ENCODE measurements at regions not wholly inside any gene's neighbourhood (a gene's known extent, or its start where the extent isn't known, plus 50 kb on each side); places are given as distances from the start of the nearest gene placed in this dataset.

DNA sequence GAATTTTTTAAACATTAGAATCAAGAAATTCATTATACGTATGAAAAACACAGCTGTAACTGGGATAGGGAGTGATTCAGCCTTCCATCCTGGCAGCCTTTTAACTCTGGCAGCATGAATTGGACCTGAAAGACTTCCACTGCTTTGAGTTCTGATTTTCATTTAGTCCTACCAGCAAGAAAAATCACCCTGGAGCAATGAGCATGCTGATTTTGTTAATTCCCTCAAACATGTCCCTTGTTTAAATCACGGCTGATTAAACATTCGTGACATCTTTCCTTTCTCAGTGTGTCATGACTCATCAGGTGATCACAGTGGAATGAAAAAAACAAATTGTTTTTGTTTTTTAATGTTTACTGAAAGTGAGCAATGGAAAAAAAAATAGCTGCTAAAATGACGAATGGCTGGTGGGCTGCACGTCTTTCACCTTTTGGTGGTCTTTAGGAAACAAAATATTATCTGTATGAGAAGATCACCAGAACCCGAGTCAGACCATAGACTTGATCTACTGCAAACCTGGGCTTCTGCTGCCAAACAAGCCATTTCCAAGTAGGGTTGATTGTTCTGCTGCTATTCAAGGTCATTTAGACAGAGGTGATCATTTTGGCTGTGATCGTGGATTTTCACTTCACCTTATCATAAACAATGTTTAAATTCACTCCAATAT lies 67.0 kb upstream of the CAND1 start:
- DNase-seq (ENCODE audit: low read depth, low spot score), result no peak
- POLR2A ChIA-PET, result no interaction called here
- BruUV-seq (replicated peaks), result no TSS peak
- Histone ChIP-seq H3K9ac (replicated peaks; ENCODE audit: extremely low read depth, insufficient read depth, low read length) (no peak overlapping the region), H2AFZ (ENCODE audit: low read depth, low read length) (no peak overlapping the region), H3K36me3 (ENCODE audit: control insufficient read depth in 2 of 2, extremely low read depth in 1 of 2, insufficient read depth in 2 of 2, low read length in 2 of 2) (no peaks in the 10 kb centered on the region), H3K4me2 (ENCODE audit: insufficient read depth, low read length) (no peak overlapping the region), H3K27me3 (ENCODE audit: control insufficient read depth in 2 of 2, insufficient read depth in 2 of 2, low read length in 2 of 2) (no peaks in the 10 kb centered on the region), H4K20me1 (replicated peaks; ENCODE audit: control insufficient read depth, extremely low read depth, insufficient read depth, low read length) (no peaks in the 10 kb centered on the region), H3K9me3 (replicated peaks; ENCODE audit: control insufficient read depth, insufficient read depth, low read length) (no peaks in the 10 kb centered on the region), H3K79me2 (ENCODE audit: control insufficient read depth, insufficient read depth, low read length) (no peaks in the 10 kb centered on the region), H3K4me1 (ENCODE audit: control insufficient read depth, extremely low read depth, insufficient read depth, low read length) (no peaks in the 10 kb centered on the region), H3K9me1 (replicated peaks; ENCODE audit: control insufficient read depth, extremely low read depth, insufficient read depth, low read length) (no peaks in the 10 kb centered on the region), H3K27ac (ENCODE audit: insufficient read depth, low read depth, low read length) (no peak overlapping the region), H3K4me3 (replicated peaks in 1 of 3; ENCODE audit: insufficient read depth in 1 of 3, low read depth in 1 of 3, low read length in 3 of 3) (no peak overlapping the region)
- no peak for FAIRE-seq
- no peak for TF ChIP-seq MYC (IDR thresholded peaks at IDR 0.05; ENCODE audit: low read depth, low read length)
- no peak for TF ChIP-seq GATA2 (IDR thresholded peaks at IDR 0.05; ENCODE audit: insufficient read depth, insufficient read length, low read depth, low read length)
- TF ChIP-seq, protein P1, sequence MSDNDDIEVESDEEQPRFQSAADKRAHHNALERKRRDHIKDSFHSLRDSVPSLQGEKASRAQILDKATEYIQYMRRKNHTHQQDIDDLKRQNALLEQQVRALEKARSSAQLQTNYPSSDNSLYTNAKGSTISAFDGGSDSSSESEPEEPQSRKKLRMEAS (IDR thresholded peaks at IDR 0.05; ENCODE audit: insufficient read depth, insufficient read length), result no peak
- no peak for TF ChIP-seq JUN (IDR thresholded peaks at IDR 0.05; ENCODE audit: borderline replicate concordance, insufficient read depth, insufficient read length, low read depth)
- no peak for TF ChIP-seq POLR2A (IDR thresholded peaks at IDR 0.05; ENCODE audit: low read depth, low read length)
- TF ChIP-seq, protein P2, sequence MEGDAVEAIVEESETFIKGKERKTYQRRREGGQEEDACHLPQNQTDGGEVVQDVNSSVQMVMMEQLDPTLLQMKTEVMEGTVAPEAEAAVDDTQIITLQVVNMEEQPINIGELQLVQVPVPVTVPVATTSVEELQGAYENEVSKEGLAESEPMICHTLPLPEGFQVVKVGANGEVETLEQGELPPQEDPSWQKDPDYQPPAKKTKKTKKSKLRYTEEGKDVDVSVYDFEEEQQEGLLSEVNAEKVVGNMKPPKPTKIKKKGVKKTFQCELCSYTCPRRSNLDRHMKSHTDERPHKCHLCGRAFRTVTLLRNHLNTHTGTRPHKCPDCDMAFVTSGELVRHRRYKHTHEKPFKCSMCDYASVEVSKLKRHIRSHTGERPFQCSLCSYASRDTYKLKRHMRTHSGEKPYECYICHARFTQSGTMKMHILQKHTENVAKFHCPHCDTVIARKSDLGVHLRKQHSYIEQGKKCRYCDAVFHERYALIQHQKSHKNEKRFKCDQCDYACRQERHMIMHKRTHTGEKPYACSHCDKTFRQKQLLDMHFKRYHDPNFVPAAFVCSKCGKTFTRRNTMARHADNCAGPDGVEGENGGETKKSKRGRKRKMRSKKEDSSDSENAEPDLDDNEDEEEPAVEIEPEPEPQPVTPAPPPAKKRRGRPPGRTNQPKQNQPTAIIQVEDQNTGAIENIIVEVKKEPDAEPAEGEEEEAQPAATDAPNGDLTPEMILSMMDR (IDR thresholded peaks at IDR 0.05; ENCODE audit: extremely low read depth in 1 of 2, insufficient read depth in 1 of 2, low read depth in 1 of 2, low read length in 2 of 2), result no peak
- TF ChIP-seq EZH2 (IDR thresholded peaks at IDR 0.05; ENCODE audit: borderline replicate concordance, low read depth, low read length, severe bottlenecking), result no peak
- TF ChIP-seq POLR2AphosphoS5 (IDR thresholded peaks at IDR 0.05; ENCODE audit: insufficient read depth, low read depth, low read length), result no peak
- no peak for TF ChIP-seq FOS (IDR thresholded peaks at IDR 0.05; ENCODE audit: borderline replicate concordance, insufficient read depth, low read length)
- intact Hi-C loops (cut with micrococcal nuclease), result no loop called here
- CTCF ChIA-PET, result no interaction called here
- dilution Hi-C loops (cut with MboI; ENCODE audit: extremely low pct_ligation_motif_present, low sequenced_read_pairs), result no loop called here
